Endothelial cell of umbilical vein (primary cell): ENCODE measurements at regions not wholly inside any gene's neighbourhood (a gene's known extent, or its start where the extent isn't known, plus 50 kb on each side); places are given as distances from the start of the nearest gene placed in this dataset.

Experiments used
- BruUV-seq: library from RNA; stranded (reverse); fragments of 400-500 nt; replicated peaks from 2 replicates; lab custom pipeline; 2021; lab: Mats Ljungman, UMichigan
- CTCF ChIA-PET: fragments of 300-600, 350-600 bp; sonication (Branson Sonifier 250); formaldehyde crosslinking; loops from one replicate; lab custom pipeline; 2021; ENCODE audit warnings: antibody characterized with exemption, inconsistent platforms; lab: Charles Lee
- POLR2A ChIA-PET: fragments of 300-600, 350-600 bp; sonication (Branson Sonifier 250); formaldehyde crosslinking; loops from one replicate; lab custom pipeline; 2021; ENCODE audit warnings: antibody characterized with exemption, inconsistent platforms; lab: Charles Lee
- DNase-seq: peaks from one replicate; pipeline ENCODE4 v3.0.0-alpha.2; 2011; ENCODE audit warnings: low read depth, low spot score
- FAIRE-seq: peaks from 2 replicates; lab custom pipeline; 2011; peaks lifted over from hg19 to GRCh38; lab: Jason Lieb, UNC
- H2AFZ ChIP-seq: 2 replicates; pipeline ENCODE4 v1.6.0; 2012; ENCODE audit warnings: low read depth, low read length, control low read depth, inconsistent platforms
- H3K27ac ChIP-seq: 2 replicates; pipeline ENCODE4 v1.5.1; 2011; ENCODE audit warnings: low read depth, mild to moderate bottlenecking, control low read depth, low read length, moderate library complexity; ENCODE audit not compliant: insufficient read depth
- H3K27me3 ChIP-seq, 2 experiments: 2 replicates each; pipeline versions ENCODE4 v1.6.0 to v1.6.1; 2011; ENCODE audit warnings: low read length in 2 of 2, mixed read lengths in 1 of 2; ENCODE audit not compliant: control insufficient read depth in 2 of 2, insufficient read depth in 2 of 2
- H3K36me3 ChIP-seq, 2 experiments: 2 replicates in 1 of 2; 3 replicates in 1 of 2; pipeline ENCODE4 v1.5.1; 2011; ENCODE audit warnings: low read length in 2 of 2, mild to moderate bottlenecking in 1 of 2, moderate library complexity in 1 of 2; ENCODE audit not compliant: control insufficient read depth in 2 of 2, insufficient read depth in 2 of 2; ENCODE audit errors: extremely low read depth in 1 of 2
- H3K4me1 ChIP-seq: 3 replicates; pipeline ENCODE4 v1.5.1; 2011; ENCODE audit warnings: mild to moderate bottlenecking, low read length; ENCODE audit not compliant: control insufficient read depth, insufficient read depth; ENCODE audit errors: extremely low read depth
- H3K4me2 ChIP-seq: 2 replicates; pipeline ENCODE4 v1.6.1; 2011; ENCODE audit warnings: low read length, control low read depth, mixed read lengths; ENCODE audit not compliant: insufficient read depth
- H3K4me3 ChIP-seq, 3 experiments: fragments of 200-600 bp in 1 of 3; sonication (generic), shearing (Covaris generic) in 1 of 3; replicated peaks in 1 of 3; 2 replicates each; pipeline ENCODE4 v1.5.1; 2011 to 2016; ENCODE audit warnings: control low read depth in 3 of 3, low read length in 3 of 3, mild to moderate bottlenecking in 2 of 3, inconsistent platforms in 1 of 3, low read depth in 1 of 3, moderate library complexity in 1 of 3; ENCODE audit not compliant: insufficient read depth in 1 of 3
- H3K79me2 ChIP-seq: 2 replicates; pipeline ENCODE4 v1.6.0; 2012; ENCODE audit warnings: low read length, inconsistent platforms; ENCODE audit not compliant: control insufficient read depth, insufficient read depth
- H3K9ac ChIP-seq: replicated peaks from 2 replicates; pipeline ENCODE3; 2011; ENCODE audit warnings: low read length, control low read depth; ENCODE audit not compliant: insufficient read depth; ENCODE audit errors: extremely low read depth
- H3K9me1 ChIP-seq: replicated peaks from 3 replicates; pipeline ENCODE4 v1.6.0; 2011; ENCODE audit warnings: mild to moderate bottlenecking, low read length; ENCODE audit not compliant: control insufficient read depth, insufficient read depth; ENCODE audit errors: extremely low read depth
- H3K9me3 ChIP-seq: replicated peaks from 2 replicates; pipeline ENCODE4 v1.5.1; 2012; ENCODE audit warnings: low read length, inconsistent platforms; ENCODE audit not compliant: control insufficient read depth, insufficient read depth
- H4K20me1 ChIP-seq: replicated peaks from 2 replicates; pipeline ENCODE3; 2011; ENCODE audit warnings: mild to moderate bottlenecking, low read length; ENCODE audit not compliant: control insufficient read depth, insufficient read depth; ENCODE audit errors: extremely low read depth
- FOS ChIP-seq: IDR thresholded peaks from 2 replicates; pipeline ENCODE4 v1.6.1; 2011; ENCODE audit warnings: mild to moderate bottlenecking, low read length, moderate library complexity, borderline replicate concordance; ENCODE audit not compliant: insufficient read depth
- JUN ChIP-seq: IDR thresholded peaks from 2 replicates; pipeline ENCODE4 v1.6.1; 2011; ENCODE audit warnings: borderline replicate concordance, low read depth; ENCODE audit not compliant: insufficient read length, insufficient read depth
- MAX ChIP-seq: IDR thresholded peaks from 2 replicates; pipeline ENCODE4 v1.6.1; 2011; ENCODE audit not compliant: insufficient read depth, insufficient read length
- POLR2A ChIP-seq: IDR thresholded peaks from 2 replicates; pipeline ENCODE4 v1.6.1; 2012; ENCODE audit warnings: low read depth, mild to moderate bottlenecking, control low read depth, low read length
- POLR2AphosphoS5 ChIP-seq: IDR thresholded peaks from 2 replicates; pipeline ENCODE4 v1.6.1; 2012; ENCODE audit warnings: low read depth, mild to moderate bottlenecking, control low read depth, low read length, moderate library complexity; ENCODE audit not compliant: insufficient read depth
- dilution Hi-C: fragments of 300-500 bp; cut with MboI; formaldehyde crosslinking; loops from one replicate; pipeline ENCODE4 v1.15.0; 2019; ENCODE audit warnings: low sequenced_read_pairs; ENCODE audit not compliant: extremely low pct_ligation_motif_present
- intact Hi-C: fragments of 100-400 bp; cut with micrococcal nuclease; formaldehyde crosslinking; loops from one replicate; pipeline ENCODE4 v1.10.0; 2022
- TF ChIP-seq, protein P1 (sequence below), 2 donors: IDR thresholded peaks; 1 replicate in 1 of 2; 2 replicates in 1 of 2; pipeline ENCODE4 v1.5.1; 2011; ENCODE audit warnings: low read length in 2 of 2, mild to moderate bottlenecking in 2 of 2, moderate library complexity in 2 of 2, control low read depth in 1 of 2, inconsistent platforms in 1 of 2, low read depth in 1 of 2; ENCODE audit not compliant: insufficient read depth in 1 of 2; ENCODE audit errors: extremely low read depth in 1 of 2

DNA sequence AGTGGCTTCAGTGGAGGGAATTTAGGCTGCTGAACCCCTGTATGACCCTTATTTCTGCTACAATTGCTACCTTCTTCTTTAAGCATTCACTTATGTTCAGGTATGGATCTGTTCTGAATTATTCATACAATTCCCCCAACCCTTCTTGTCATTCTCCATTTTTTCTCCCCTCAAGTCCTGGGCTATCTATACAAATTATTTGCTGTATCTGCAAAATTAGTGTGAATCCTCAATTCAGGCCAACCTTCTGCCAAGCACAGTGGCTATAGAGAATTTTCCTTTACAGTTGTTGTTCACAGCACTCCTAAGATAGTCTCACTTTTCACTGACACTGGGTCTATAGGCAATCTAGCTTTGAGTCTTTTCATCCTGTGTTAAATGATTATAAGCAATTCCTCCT is 119.2 kb upstream of the CNTN1 start:
- ChIA-PET CTCF (no interaction called here), POLR2A (no interaction called here)
- Histone ChIP-seq H4K20me1 (no peaks in the 10 kb centered on the region), H3K9me1 (no peaks in the 10 kb centered on the region), H2AFZ (no peak overlapping the region), H3K4me2 (no peak overlapping the region), H3K9me3 (no peaks in the 10 kb centered on the region), H3K27ac (no peak overlapping the region), H3K79me2 (no peaks in the 10 kb centered on the region), H3K27me3 (no peaks in the 10 kb centered on the region), H3K4me1 (no peaks in the 10 kb centered on the region), H3K4me3 (no peak overlapping the region), H3K36me3 (no peaks in the 10 kb centered on the region), H3K9ac (no peak overlapping the region)
- FAIRE-seq (no peak), DNase-seq (no peak)
- no TSS peak for BruUV-seq
- intact Hi-C loops (no loop called here), dilution Hi-C loops (no loop called here)
- TF ChIP-seq POLR2AphosphoS5: no peak
- TF ChIP-seq JUN: no peak
- TF ChIP-seq FOS: no peak

GRCh38 chr12:40575987-40576386 is 116.3 kb upstream of the CNTN1 start:
- Histone ChIP-seq H2AFZ (no peak overlapping the region), H3K4me1 (no peaks in the 10 kb centered on the region), H3K4me2 (no peak overlapping the region), H3K27ac (no peak overlapping the region), H3K79me2 (no peaks in the 10 kb centered on the region), H3K4me3 (no peak overlapping the region), H3K27me3 (no peaks in the 10 kb centered on the region), H3K9ac (no peak overlapping the region), H3K9me1 (no peaks in the 10 kb centered on the region), H3K9me3 (no peaks in the 10 kb centered on the region), H3K36me3 (no peaks in the 10 kb centered on the region), H4K20me1 (no peaks in the 10 kb centered on the region)
- dilution Hi-C loops (no loop called here), intact Hi-C loops (no loop called here)
- no peak for DNase-seq
- no peak for TF ChIP-seq MAX
- TF ChIP-seq, protein P1, sequence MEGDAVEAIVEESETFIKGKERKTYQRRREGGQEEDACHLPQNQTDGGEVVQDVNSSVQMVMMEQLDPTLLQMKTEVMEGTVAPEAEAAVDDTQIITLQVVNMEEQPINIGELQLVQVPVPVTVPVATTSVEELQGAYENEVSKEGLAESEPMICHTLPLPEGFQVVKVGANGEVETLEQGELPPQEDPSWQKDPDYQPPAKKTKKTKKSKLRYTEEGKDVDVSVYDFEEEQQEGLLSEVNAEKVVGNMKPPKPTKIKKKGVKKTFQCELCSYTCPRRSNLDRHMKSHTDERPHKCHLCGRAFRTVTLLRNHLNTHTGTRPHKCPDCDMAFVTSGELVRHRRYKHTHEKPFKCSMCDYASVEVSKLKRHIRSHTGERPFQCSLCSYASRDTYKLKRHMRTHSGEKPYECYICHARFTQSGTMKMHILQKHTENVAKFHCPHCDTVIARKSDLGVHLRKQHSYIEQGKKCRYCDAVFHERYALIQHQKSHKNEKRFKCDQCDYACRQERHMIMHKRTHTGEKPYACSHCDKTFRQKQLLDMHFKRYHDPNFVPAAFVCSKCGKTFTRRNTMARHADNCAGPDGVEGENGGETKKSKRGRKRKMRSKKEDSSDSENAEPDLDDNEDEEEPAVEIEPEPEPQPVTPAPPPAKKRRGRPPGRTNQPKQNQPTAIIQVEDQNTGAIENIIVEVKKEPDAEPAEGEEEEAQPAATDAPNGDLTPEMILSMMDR (IDR thresholded peaks at IDR 0.05; ENCODE audit: extremely low read depth in 1 of 2, insufficient read depth in 1 of 2, low read depth in 1 of 2, low read length in 2 of 2): no peak
- no peak for TF ChIP-seq POLR2A
- POLR2A ChIA-PET: no interaction called here
- BruUV-seq: no TSS peak
- FAIRE-seq: no peak
- CTCF ChIA-PET: no interaction called here
